PC-3 (cell line): ENCODE measurements at regions not wholly inside any gene's neighbourhood (a gene's known extent, or its start where the extent isn't known, plus 50 kb on each side); places are given as distances from the start of the nearest gene placed in this dataset.
A peak's percentile ranks its signal among the peaks of the same experiment; 100 is the strongest.
"Not testable (repeated sequence)": the region's sequence is repeated elsewhere in the genome, so short reads cannot be mapped to it uniquely, and the experiment has no call there.

ENCODE experiments used
- ATAC-seq: fragments of 200-7000 bp; cut with Tn5 transposase; 2 replicates; pipeline ENCODE4 v1.9.1; 2020; ENCODE audit warnings: mild to moderate bottlenecking, moderate library complexity
- BruUV-seq: library from RNA; stranded (reverse); fragments of 400-500 nt; replicated peaks from 2 replicates; lab custom pipeline; 2021; lab: Mats Ljungman, UMichigan
- CTCF ChIA-PET: fragments of 300-600 bp; sonication (Branson Sonifier 250); formaldehyde crosslinking; loops from one replicate; lab custom pipeline; 2022; ENCODE audit warnings: antibody characterized with exemption; lab: Charles Lee
- POLR2A ChIA-PET: fragments of 300-600 bp; sonication (Branson Sonifier 250); formaldehyde crosslinking; loops from one replicate; lab custom pipeline; 2022; ENCODE audit warnings: antibody characterized with exemption; ENCODE audit not compliant: unreplicated experiment; lab: Charles Lee
- DNase-seq: peaks from one replicate; pipeline ENCODE4 v3.0.0-alpha.2; 2015
- H2AFZ ChIP-seq: fragments of 300-600 bp; sonication (generic); 2 replicates; pipeline ENCODE4 v1.6.0; 2016; ENCODE audit warnings: antibody characterized with exemption, low read length
- H3F3A ChIP-seq: fragments of 300-600 bp; sonication (generic); one replicate; pipeline ENCODE4 v1.6.0; 2017; ENCODE audit warnings: antibody characterized with exemption, low read length, control low read depth, mild to moderate bottlenecking; ENCODE audit not compliant: unreplicated experiment
- H3K27ac ChIP-seq: fragments of 300-600 bp; sonication (generic); 2 replicates; pipeline ENCODE4 v1.5.1; 2016; ENCODE audit warnings: mild to moderate bottlenecking, low read length
- H3K27me3 ChIP-seq: fragments of 300-600 bp; sonication (generic); 2 replicates; pipeline ENCODE4 v1.6.1; 2016; ENCODE audit warnings: low read length, mixed read lengths
- H3K36me3 ChIP-seq: fragments of 300-600 bp; sonication (generic); 2 replicates; pipeline ENCODE4 v1.6.1; 2016; ENCODE audit warnings: low read depth, mixed run types, low read length, mixed read lengths
- H3K4me1 ChIP-seq: fragments of 300-600 bp; sonication (generic); 2 replicates; pipeline ENCODE4 v1.5.1; 2016; ENCODE audit warnings: low read length; ENCODE audit not compliant: insufficient read depth
- H3K4me2 ChIP-seq: fragments of 300-600 bp; sonication (generic); 2 replicates; pipeline ENCODE4 v1.6.0; 2016; ENCODE audit warnings: low read length
- H3K4me3 ChIP-seq: fragments of 300-600 bp; sonication (generic); 2 replicates; pipeline ENCODE4 v1.5.1; 2016; ENCODE audit warnings: mild to moderate bottlenecking, low read length, mixed read lengths
- H3K79me2 ChIP-seq: fragments of 300-600 bp; sonication (generic); 2 replicates; pipeline ENCODE4 v1.6.1; 2017; ENCODE audit warnings: low read length, mixed read lengths
- H3K9ac ChIP-seq: fragments of 300-600 bp; sonication (generic); 2 replicates; pipeline ENCODE4 v1.6.0; 2016; ENCODE audit warnings: mild to moderate bottlenecking, low read length
- H3K9me2 ChIP-seq: fragments of 300-600 bp; sonication (generic); replicated peaks from 2 replicates; pipeline ENCODE4 v1.6.1; 2016; ENCODE audit warnings: mixed run types, low read length, mixed read lengths
- H3K9me3 ChIP-seq: fragments of 300-600 bp; sonication (generic); 2 replicates; pipeline ENCODE4 v1.6.1; 2016; ENCODE audit warnings: low read length, mixed read lengths
- H4K20me1 ChIP-seq: fragments of 300-600 bp; sonication (generic); 2 replicates; pipeline ENCODE4 v1.6.1; 2016; ENCODE audit warnings: low read length, mixed read lengths
- EZH2 ChIP-seq: fragments of 300-600 bp; sonication (generic); IDR thresholded peaks from one replicate; pipeline ENCODE4 v1.6.1; 2017; ENCODE audit warnings: antibody characterized with exemption, mild to moderate bottlenecking, low read length; ENCODE audit not compliant: unreplicated experiment
- EZH2phosphoT487 ChIP-seq: fragments of 300-600 bp; sonication (generic); IDR thresholded peaks from 2 replicates; pipeline ENCODE4 v1.6.1; 2018; ENCODE audit warnings: mild to moderate bottlenecking, antibody characterized with exemption, low read length, borderline replicate concordance
- intact Hi-C: fragments of 100-400 bp; cut with micrococcal nuclease; formaldehyde crosslinking; loops from 2 replicates; pipeline ENCODE4 v1.9.0; 2023
- TF ChIP-seq, protein P1 (sequence below): fragments of 300-600 bp; sonication (generic); conservative IDR thresholded peaks from 2 replicates; pipeline ENCODE4 v1.5.1; 2017; ENCODE audit warnings: antibody characterized with exemption, low read depth, mild to moderate bottlenecking, low read length

DNA sequence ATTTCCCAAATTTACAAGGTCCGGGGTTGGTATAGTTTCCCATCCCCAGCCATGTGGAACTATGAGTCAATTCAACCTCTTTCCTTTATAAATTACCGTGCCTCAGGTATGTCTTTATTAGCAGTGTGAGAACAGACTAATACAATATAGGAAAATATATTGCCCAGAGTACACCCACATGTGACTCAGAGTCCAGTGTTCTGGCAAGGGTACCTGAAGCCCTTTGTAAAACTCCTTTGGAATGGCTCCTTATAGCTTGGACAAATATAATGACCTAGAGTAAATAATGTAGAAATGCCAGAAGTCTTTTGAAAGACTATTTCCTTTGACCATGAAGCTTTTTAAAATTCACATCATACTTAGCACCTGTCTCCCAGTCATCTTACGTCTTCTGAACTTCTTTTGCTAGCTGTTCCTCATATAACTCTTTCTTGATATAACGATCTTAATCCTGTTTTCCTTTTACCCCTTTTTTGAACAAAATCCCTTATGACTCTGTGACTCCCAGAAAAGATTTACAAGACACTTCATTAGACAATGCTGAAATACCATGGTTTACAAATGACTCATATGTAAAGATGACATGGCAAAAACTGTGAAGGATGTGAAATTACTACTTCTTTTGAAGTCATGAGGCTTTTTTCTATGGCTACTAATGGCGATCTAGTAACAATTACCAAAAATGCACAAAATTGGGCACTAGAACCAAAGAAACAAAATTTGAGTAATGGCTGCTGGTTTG lies 408.9 kb downstream of the NAP1L3 start:
- Histone ChIP-seq H3K9me3 (no peaks in the 10 kb centered on the region), H3K9ac (peak overlapping the region; percentile 29), H3K9me2 (no peaks in the 10 kb centered on the region), H3K27ac (peak overlapping the region; percentile 85), H3K4me2 (peak overlapping the region; percentile 54; the same call in 1 of the 2 replicates), H3K4me1 (peaks cover 13% of the 10 kb centered on the region; the same call in 1 of the 2 replicates), H3F3A (no peaks in the 10 kb centered on the region), H3K36me3 (no peaks in the 10 kb centered on the region), H4K20me1 (no peaks in the 10 kb centered on the region), H3K4me3 (no peak overlapping the region), H3K79me2 (no peaks in the 10 kb centered on the region), H3K27me3 (no peaks in the 10 kb centered on the region), H2AFZ (0 out of 2 replicates have a peak overlapping the region, but pooled peaks have one; percentile 42)
- DNase-seq (peak; percentile 46), ATAC-seq (peak; percentile 83)
- ChIA-PET CTCF (no interaction called here), POLR2A (no interaction called here)
- no TSS peak for BruUV-seq
- TF ChIP-seq, protein P1, sequence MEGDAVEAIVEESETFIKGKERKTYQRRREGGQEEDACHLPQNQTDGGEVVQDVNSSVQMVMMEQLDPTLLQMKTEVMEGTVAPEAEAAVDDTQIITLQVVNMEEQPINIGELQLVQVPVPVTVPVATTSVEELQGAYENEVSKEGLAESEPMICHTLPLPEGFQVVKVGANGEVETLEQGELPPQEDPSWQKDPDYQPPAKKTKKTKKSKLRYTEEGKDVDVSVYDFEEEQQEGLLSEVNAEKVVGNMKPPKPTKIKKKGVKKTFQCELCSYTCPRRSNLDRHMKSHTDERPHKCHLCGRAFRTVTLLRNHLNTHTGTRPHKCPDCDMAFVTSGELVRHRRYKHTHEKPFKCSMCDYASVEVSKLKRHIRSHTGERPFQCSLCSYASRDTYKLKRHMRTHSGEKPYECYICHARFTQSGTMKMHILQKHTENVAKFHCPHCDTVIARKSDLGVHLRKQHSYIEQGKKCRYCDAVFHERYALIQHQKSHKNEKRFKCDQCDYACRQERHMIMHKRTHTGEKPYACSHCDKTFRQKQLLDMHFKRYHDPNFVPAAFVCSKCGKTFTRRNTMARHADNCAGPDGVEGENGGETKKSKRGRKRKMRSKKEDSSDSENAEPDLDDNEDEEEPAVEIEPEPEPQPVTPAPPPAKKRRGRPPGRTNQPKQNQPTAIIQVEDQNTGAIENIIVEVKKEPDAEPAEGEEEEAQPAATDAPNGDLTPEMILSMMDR = no peak
- no peak for TF ChIP-seq EZH2
- no peak for TF ChIP-seq EZH2phosphoT487
- intact Hi-C loops = no loop called here

DNA sequence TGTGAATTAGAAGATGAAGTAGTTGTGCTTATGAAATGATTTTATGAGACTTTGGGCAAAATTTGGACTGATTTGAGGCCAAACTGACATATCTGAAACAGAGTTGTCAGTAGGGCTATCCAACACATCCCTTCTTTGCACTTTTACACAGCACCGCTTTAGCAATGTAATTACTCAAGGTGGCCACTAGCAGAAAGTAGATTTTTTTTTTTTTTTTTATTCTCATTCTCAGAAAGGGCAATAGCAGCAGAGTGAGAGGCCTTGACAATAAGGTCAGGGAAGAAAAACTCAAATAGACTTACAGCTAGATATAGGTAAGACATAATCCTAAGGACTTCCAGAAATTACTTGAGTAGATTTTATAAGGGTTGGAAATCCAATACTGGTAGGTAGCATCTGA lies 414.3 kb downstream of the NAP1L3 start:
- Histone ChIP-seq H4K20me1 (no peaks in the 10 kb centered on the region), H3K9ac (no peak overlapping the region), H3K4me2 (no peak overlapping the region), H3K4me3 (no peak overlapping the region), H3K27me3 (no peaks in the 10 kb centered on the region), H2AFZ (no peak overlapping the region), H3K79me2 (no peaks in the 10 kb centered on the region), H3K9me3 (no peaks in the 10 kb centered on the region), H3K4me1 (peaks cover 4% of the 10 kb centered on the region; the same call in 1 of the 2 replicates), H3K27ac (no peak overlapping the region), H3K9me2 (no peaks in the 10 kb centered on the region), H3F3A (no peaks in the 10 kb centered on the region), H3K36me3 (no peaks in the 10 kb centered on the region)
- no peak for ATAC-seq
- no peak for DNase-seq
- TF ChIP-seq, protein P1 = 0 out of 2 replicates have a peak, but pooled peaks have one; percentile 18
- no peak for TF ChIP-seq EZH2
- ChIA-PET CTCF (no interaction called here), POLR2A (no interaction called here)
- intact Hi-C loops = no loop called here
- no TSS peak for BruUV-seq

DNA sequence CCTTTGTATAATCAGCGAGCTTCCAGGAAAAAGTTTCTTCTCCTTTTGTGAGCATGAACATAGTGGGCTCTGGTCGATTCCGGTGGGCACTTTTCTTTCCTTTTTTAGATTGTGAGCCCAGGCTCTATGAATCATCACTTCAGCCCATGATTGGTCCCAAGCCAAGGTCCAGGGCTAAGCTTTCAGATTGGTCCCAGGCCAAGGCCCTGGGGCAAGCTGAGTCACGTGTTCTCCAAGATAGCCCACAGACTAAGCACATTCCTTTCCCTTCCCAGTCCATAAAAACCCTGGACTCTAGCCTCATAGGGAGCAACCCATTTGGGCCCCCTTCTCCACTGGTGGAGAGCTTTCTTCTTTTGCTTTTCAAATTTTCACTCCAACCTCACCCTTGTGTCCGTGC lies 430.5 kb downstream of the NAP1L3 start:
- Histone ChIP-seq H3K9ac (no peak overlapping the region), H3K79me2 (no peaks in the 10 kb centered on the region), H2AFZ (no peak overlapping the region), H4K20me1 (no peaks in the 10 kb centered on the region), H3F3A (no peaks in the 10 kb centered on the region), H3K27me3 (no peaks in the 10 kb centered on the region), H3K4me2 (no peak overlapping the region), H3K36me3 (no peaks in the 10 kb centered on the region), H3K27ac (no peak overlapping the region), H3K9me2 (no peaks in the 10 kb centered on the region), H3K4me1 (no peaks in the 10 kb centered on the region), H3K9me3 (0 out of 2 replicates have a peak, but pooled peaks cover 4% of the 10 kb centered on the region), H3K4me3 (no peak overlapping the region)
- intact Hi-C loops = no loop called here
- ChIA-PET CTCF (no interaction called here), POLR2A (no interaction called here)
- no TSS peak for BruUV-seq
- DNase-seq (no peak), ATAC-seq (no peak)
- TF ChIP-seq EZH2 (no peak), EZH2phosphoT487 (no peak)

DNA sequence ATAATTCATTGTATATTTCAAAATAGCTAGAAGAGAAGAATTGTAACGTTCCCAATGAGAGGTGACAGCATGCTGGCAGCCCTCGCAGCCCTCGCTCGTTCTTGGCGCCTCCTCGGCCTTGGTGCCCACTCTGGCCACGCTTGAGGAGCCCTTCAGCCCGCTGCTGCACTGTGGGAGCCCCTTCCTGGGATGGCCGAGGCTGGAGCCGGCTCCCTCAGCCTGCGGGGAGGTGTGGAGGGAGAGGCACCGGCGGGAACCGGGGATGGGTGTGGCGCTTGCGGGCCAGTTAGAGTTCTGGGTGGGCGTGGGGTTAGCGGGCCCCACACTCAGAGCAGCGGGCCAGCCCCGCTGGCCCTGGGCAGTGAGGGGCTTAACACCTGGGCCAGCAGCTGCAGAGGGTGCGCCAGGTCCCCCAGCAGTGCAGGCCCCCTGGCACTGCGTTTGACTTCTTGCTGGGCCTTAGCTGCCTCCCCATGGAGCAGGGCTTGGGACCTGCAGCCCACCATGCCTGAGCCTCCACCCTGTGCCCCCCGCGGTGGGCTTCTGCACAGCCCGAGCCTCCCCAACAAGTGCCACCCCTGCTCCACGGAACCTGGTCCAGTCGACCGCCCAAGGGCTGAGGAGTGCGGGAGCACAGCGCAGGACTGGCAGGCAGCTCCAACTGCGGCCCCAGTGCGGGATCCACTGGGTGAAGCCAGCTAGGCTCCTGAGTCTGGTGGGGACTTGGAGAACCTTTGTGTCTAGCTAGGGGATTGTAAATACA lies 437.7 kb downstream of the NAP1L3 start:
- DNase-seq, H3K27me3 ChIP-seq, ATAC-seq: not testable (repeated sequence)

More for the DNA sequence above, 437.7 kb downstream of the NAP1L3 start:
- H3K4me2 ChIP-seq, H4K20me1 ChIP-seq, H3K4me3 ChIP-seq, H2AFZ ChIP-seq, POLR2A ChIA-PET, CTCF ChIA-PET, H3K4me1 ChIP-seq, H3F3A ChIP-seq, H3K36me3 ChIP-seq, H3K9ac ChIP-seq, H3K9me3 ChIP-seq, H3K27ac ChIP-seq, BruUV-seq, H3K79me2 ChIP-seq, H3K9me2 ChIP-seq, intact Hi-C loops: not testable (repeated sequence)
